ENCODE measurements at regions not wholly inside any gene's neighbourhood (a gene's known extent, or its start where the extent isn't known, plus 50 kb on each side); places are given as distances from the start of the nearest gene placed in this dataset.

DNA sequence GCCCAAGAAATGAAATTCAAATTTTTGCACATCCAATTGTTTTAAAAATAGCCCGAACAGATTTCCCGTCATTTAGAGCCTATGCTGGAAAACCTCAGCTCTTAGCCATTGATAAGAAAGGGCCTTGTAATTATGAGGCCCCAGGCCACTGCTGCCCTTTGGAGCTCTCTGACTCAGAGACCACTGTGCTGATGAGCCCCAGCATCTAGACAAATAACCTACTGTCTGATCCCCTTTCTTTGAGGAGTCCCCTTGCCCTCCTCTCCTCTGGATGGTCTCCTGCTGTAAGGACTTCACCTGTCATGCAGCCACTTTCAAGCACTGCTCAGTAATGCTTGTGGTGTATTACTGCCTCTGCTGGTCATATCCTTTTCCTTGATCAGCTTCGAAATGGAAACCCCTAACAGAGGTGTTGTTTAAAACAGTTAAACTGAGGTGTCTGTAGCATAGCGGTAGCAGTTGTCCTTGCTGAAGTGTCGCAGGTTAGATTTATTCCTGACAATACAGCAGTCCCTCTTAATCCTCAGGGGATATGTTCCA lies 159.9 kb upstream of the SRRM4 start:
- Histone ChIP-seq H3K4me1 (ENCODE audit: control insufficient read depth in 4 of 4, insufficient read depth in 4 of 4, low read length in 3 of 4) (no peaks in the 10 kb centered on the region), H3K27me3 (ENCODE audit: control insufficient read depth in 4 of 4, insufficient read depth in 4 of 4, low read length in 3 of 4) (peaks cover 0 to 3% (median 1%) of the 10 kb centered on the region in 4 donors), H3K36me3 (ENCODE audit: control insufficient read depth in 4 of 4, insufficient read depth in 3 of 4, low read depth in 1 of 4, low read length in 3 of 4) (no peaks in the 10 kb centered on the region), H3K27ac (ENCODE audit: low read depth in 1 of 2, low read length in 2 of 2) (no peak overlapping the region), H3K9ac (ENCODE audit: low read depth in 1 of 2, low read length in 2 of 2) (no peak overlapping the region), H3K9me3 (ENCODE audit: control insufficient read depth in 4 of 4, low read length in 3 of 4) (peaks cover 2 to 7% (median 4%) of the 10 kb centered on the region in 4 donors), H3K4me3 (ENCODE audit: low read depth in 1 of 3, low read length in 3 of 3) (no peak overlapping the region)
- no peak for TF ChIP-seq SP1 (IDR thresholded peaks at IDR 0.05)
- no peak for TF ChIP-seq FOXA1 (IDR thresholded peaks at IDR 0.05)
- no peak for DNase-seq (ENCODE audit: low spot score)
- WGBS: 69% methylated on average over 5 of the region's 5 CpGs

DNA sequence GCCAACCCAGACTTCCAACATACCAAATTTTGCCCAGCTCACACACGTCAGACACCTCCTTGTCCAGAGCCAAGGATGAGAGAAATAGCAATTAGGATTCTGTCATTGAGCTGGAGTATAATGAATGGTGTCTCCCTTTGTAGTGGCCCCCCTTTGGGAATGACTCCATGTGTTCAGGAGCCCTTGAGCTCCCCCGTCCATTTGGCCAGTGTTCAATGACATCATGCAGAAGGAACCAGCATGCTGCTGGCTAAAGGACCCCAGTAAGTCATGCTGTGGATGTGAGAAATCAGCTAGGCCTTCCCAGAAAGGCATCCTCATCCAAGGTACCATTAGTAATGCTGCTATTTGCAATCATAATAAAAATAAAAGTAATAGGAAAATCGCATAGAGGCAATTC lies 158.8 kb upstream of the SRRM4 start:
- Histone ChIP-seq H3K9me3 (ENCODE audit: control insufficient read depth in 4 of 4, low read length in 3 of 4) (no peaks in the 10 kb centered on the region), H3K27me3 (ENCODE audit: control insufficient read depth in 4 of 4, insufficient read depth in 4 of 4, low read length in 3 of 4) (peaks cover 0 to 3% (median 1%) of the 10 kb centered on the region in 4 donors), H3K4me3 (ENCODE audit: low read depth in 1 of 3, low read length in 3 of 3) (no peak overlapping the region), H3K27ac (ENCODE audit: low read depth in 1 of 2, low read length in 2 of 2) (no peak overlapping the region), H3K4me1 (ENCODE audit: control insufficient read depth in 4 of 4, insufficient read depth in 4 of 4, low read length in 3 of 4) (no peaks in the 10 kb centered on the region), H3K9ac (ENCODE audit: low read depth in 1 of 2, low read length in 2 of 2) (no peak overlapping the region), H3K36me3 (ENCODE audit: control insufficient read depth in 4 of 4, insufficient read depth in 3 of 4, low read depth in 1 of 4, low read length in 3 of 4) (no peaks in the 10 kb centered on the region)
- TF ChIP-seq RXRA (IDR thresholded peaks at IDR 0.05): no peak
- no peak for TF ChIP-seq NR2F2 (IDR thresholded peaks at IDR 0.05)
- TF ChIP-seq, protein P1, sequence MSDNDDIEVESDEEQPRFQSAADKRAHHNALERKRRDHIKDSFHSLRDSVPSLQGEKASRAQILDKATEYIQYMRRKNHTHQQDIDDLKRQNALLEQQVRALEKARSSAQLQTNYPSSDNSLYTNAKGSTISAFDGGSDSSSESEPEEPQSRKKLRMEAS (IDR thresholded peaks at IDR 0.05): no peak
- no peak for TF ChIP-seq FOXA2 (IDR thresholded peaks at IDR 0.05)
- no peak for TF ChIP-seq HNF4G (IDR thresholded peaks at IDR 0.05)
- TF ChIP-seq, protein P2, sequence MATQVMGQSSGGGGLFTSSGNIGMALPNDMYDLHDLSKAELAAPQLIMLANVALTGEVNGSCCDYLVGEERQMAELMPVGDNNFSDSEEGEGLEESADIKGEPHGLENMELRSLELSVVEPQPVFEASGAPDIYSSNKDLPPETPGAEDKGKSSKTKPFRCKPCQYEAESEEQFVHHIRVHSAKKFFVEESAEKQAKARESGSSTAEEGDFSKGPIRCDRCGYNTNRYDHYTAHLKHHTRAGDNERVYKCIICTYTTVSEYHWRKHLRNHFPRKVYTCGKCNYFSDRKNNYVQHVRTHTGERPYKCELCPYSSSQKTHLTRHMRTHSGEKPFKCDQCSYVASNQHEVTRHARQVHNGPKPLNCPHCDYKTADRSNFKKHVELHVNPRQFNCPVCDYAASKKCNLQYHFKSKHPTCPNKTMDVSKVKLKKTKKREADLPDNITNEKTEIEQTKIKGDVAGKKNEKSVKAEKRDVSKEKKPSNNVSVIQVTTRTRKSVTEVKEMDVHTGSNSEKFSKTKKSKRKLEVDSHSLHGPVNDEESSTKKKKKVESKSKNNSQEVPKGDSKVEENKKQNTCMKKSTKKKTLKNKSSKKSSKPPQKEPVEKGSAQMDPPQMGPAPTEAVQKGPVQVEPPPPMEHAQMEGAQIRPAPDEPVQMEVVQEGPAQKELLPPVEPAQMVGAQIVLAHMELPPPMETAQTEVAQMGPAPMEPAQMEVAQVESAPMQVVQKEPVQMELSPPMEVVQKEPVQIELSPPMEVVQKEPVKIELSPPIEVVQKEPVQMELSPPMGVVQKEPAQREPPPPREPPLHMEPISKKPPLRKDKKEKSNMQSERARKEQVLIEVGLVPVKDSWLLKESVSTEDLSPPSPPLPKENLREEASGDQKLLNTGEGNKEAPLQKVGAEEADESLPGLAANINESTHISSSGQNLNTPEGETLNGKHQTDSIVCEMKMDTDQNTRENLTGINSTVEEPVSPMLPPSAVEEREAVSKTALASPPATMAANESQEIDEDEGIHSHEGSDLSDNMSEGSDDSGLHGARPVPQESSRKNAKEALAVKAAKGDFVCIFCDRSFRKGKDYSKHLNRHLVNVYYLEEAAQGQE (IDR thresholded peaks at IDR 0.05): no peak
- TF ChIP-seq HNF4A (conservative IDR thresholded peaks at IDR 0.05): no peak
- TF ChIP-seq YY1 (IDR thresholded peaks at IDR 0.05): no peak
- TF ChIP-seq FOXA1 (IDR thresholded peaks at IDR 0.05): no peak
- TF ChIP-seq JUND (IDR thresholded peaks at IDR 0.05): no peak
- TF ChIP-seq, protein P3, sequence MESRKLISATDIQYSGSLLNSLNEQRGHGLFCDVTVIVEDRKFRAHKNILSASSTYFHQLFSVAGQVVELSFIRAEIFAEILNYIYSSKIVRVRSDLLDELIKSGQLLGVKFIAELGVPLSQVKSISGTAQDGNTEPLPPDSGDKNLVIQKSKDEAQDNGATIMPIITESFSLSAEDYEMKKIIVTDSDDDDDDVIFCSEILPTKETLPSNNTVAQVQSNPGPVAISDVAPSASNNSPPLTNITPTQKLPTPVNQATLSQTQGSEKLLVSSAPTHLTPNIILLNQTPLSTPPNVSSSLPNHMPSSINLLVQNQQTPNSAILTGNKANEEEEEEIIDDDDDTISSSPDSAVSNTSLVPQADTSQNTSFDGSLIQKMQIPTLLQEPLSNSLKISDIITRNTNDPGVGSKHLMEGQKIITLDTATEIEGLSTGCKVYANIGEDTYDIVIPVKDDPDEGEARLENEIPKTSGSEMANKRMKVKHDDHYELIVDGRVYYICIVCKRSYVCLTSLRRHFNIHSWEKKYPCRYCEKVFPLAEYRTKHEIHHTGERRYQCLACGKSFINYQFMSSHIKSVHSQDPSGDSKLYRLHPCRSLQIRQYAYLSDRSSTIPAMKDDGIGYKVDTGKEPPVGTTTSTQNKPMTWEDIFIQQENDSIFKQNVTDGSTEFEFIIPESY (IDR thresholded peaks at IDR 0.05): no peak
- TF ChIP-seq, protein P4, sequence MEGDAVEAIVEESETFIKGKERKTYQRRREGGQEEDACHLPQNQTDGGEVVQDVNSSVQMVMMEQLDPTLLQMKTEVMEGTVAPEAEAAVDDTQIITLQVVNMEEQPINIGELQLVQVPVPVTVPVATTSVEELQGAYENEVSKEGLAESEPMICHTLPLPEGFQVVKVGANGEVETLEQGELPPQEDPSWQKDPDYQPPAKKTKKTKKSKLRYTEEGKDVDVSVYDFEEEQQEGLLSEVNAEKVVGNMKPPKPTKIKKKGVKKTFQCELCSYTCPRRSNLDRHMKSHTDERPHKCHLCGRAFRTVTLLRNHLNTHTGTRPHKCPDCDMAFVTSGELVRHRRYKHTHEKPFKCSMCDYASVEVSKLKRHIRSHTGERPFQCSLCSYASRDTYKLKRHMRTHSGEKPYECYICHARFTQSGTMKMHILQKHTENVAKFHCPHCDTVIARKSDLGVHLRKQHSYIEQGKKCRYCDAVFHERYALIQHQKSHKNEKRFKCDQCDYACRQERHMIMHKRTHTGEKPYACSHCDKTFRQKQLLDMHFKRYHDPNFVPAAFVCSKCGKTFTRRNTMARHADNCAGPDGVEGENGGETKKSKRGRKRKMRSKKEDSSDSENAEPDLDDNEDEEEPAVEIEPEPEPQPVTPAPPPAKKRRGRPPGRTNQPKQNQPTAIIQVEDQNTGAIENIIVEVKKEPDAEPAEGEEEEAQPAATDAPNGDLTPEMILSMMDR (IDR thresholded peaks at IDR 0.05; ENCODE audit: low read depth, low read length, missing input control): no peak
- TF ChIP-seq, protein P5, sequence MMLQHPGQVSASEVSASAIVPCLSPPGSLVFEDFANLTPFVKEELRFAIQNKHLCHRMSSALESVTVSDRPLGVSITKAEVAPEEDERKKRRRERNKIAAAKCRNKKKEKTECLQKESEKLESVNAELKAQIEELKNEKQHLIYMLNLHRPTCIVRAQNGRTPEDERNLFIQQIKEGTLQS (IDR thresholded peaks at IDR 0.05): no peak
- no peak for TF ChIP-seq EGR1 (IDR thresholded peaks at IDR 0.05; ENCODE audit: low read depth in 2 of 2)
- no peak for TF ChIP-seq GABPA (IDR thresholded peaks at IDR 0.05 in 1 of 2, conservative IDR thresholded peaks at IDR 0.05 in 1 of 2)
- no peak for TF ChIP-seq TAF1 (conservative IDR thresholded peaks at IDR 0.05)
- no peak for TF ChIP-seq RAD21 (IDR thresholded peaks at IDR 0.05)
- TF ChIP-seq SP1 (IDR thresholded peaks at IDR 0.05): no peak
- 72% methylated on average over 3 of the region's 3 CpGs for WGBS
- DNase-seq (ENCODE audit: low spot score): no peak
